Fibroblast of mammary gland (primary cell): ENCODE measurements at regions not wholly inside any gene's neighbourhood (a gene's known extent, or its start where the extent isn't known, plus 50 kb on each side); places are given as distances from the start of the nearest gene placed in this dataset.

Experiments used
- DNase-seq: peaks from one replicate; pipeline ENCODE4 v3.0.0-alpha.2; 2010; ENCODE audit warnings: low read depth
- H3K4me3 ChIP-seq: 2 replicates; pipeline ENCODE4 v1.5.1; 2011; ENCODE audit warnings: low read depth, mild to moderate bottlenecking, low read length, moderate library complexity; ENCODE audit not compliant: control insufficient read depth
- TF ChIP-seq, protein P1 (sequence below): conservative IDR thresholded peaks from 2 replicates; pipeline ENCODE4 v1.5.1; 2011; ENCODE audit warnings: low read depth, low read length, inconsistent platforms; ENCODE audit not compliant: control insufficient read depth, insufficient read depth

DNA sequence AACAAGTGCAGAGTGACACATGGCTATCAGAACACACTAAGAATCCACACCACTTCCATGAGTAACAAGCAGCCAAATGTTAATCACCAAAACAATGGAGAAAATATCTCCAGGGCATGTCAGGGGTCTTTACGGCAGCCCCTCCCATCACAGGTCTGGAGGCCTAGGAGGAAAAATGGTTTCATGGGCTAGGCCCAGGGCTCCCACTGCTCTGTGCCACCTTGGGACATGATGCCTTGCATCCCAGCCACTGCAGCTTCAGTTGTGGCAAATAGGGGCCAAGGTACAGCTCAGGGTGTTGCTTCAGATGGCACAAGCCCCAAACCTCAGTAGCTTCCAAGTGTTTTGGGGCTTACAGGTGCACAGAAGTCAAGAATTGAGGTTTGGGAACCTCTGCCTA is 66.6 kb downstream of the NEURL3 start:
- no peak overlapping the region for H3K4me3 ChIP-seq
- no peak for DNase-seq
- TF ChIP-seq, protein P1, sequence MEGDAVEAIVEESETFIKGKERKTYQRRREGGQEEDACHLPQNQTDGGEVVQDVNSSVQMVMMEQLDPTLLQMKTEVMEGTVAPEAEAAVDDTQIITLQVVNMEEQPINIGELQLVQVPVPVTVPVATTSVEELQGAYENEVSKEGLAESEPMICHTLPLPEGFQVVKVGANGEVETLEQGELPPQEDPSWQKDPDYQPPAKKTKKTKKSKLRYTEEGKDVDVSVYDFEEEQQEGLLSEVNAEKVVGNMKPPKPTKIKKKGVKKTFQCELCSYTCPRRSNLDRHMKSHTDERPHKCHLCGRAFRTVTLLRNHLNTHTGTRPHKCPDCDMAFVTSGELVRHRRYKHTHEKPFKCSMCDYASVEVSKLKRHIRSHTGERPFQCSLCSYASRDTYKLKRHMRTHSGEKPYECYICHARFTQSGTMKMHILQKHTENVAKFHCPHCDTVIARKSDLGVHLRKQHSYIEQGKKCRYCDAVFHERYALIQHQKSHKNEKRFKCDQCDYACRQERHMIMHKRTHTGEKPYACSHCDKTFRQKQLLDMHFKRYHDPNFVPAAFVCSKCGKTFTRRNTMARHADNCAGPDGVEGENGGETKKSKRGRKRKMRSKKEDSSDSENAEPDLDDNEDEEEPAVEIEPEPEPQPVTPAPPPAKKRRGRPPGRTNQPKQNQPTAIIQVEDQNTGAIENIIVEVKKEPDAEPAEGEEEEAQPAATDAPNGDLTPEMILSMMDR: no peak

DNA sequence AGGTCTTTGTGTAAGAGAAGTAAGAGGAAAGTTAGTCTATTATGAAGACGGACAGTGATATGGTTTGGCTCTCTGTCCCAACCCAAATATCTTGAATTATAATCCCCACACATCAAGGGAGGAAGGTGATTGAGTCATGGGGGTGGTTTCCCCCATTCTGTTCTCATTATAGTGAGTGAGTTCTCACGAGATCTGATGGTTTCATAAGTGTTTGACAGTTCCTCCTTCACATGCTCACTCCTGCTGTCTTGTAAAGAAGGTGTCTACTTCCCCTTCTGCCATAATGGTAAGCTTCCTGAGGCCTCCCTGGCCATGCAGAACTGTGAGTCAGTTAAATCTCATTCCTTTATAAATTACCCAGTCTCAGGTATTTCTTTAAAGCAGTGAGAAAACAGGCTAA is 67.6 kb downstream of the NEURL3 start:
- peak; percentile 2 for DNase-seq
- no peak overlapping the region for H3K4me3 ChIP-seq
- TF ChIP-seq, protein P1: no peak

DNA sequence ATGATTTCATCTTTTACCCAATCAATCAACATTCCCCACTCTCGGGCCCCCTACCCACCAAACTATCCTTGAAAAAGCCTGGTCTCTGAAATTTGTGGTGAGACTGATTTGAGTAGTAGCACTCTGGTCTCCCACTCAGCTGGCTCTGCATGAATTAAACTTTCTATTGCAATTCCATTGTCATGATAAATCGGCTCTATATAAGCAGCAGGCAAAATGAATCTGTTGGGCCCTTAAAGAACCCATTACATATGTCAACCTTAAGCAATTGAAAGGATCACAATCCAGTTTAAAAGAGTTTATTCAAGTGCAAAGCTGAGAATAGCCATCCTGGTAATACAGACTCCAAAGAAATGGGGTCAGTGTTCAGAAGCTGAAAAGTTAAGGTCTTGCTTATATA is 68.2 kb downstream of the NEURL3 start:
- TF ChIP-seq, protein P1: no peak
- DNase-seq: no peak

DNA sequence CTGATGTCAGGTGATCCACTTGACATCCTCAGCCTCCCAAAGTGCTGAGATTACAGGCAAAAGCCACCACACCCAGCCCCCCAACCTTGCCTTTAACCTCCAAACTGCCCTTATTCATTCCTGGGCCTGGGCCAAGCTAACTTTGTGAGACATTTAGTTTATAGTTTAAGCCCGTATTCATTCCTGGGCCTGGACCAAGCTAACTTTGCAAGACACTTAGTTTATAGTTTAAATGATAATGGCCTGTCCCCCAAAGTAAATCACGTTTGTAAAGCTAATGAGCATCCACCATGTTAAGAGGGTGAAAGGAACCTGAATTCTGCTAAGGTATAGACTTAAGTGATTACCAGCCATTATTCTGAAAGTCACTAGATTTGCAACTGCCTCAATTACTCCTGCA is 68.7 kb downstream of the NEURL3 start:
- no peak for DNase-seq
- H3K4me3 ChIP-seq: no peak overlapping the region
- TF ChIP-seq, protein P1: no peak

More for the DNA sequence above, 68.2 kb downstream of the NEURL3 start:
- H3K4me3 ChIP-seq: no peak overlapping the region

DNA sequence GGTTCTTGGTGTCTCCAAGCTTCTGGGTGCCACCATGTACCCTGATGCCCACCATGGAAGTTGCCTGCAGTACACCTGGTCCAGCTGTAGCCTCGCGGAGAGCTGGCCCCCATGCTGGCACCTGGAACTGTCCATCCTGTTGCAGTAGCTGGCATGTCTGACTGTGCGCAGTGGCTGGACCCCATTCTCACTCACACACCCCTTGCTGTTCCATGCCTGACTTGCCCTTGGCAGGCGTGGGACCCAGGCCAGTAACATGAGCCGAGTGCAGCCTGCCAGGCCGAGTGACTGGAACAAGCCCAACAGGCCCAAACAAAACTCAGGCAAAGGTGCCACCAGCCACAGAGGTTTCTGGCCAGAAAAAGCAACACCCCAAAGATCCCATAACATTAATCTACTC is 73.8 kb downstream of the NEURL3 start:
- DNase-seq: no peak
- TF ChIP-seq, protein P1: no peak
- H3K4me3 ChIP-seq: no peak overlapping the region

DNA sequence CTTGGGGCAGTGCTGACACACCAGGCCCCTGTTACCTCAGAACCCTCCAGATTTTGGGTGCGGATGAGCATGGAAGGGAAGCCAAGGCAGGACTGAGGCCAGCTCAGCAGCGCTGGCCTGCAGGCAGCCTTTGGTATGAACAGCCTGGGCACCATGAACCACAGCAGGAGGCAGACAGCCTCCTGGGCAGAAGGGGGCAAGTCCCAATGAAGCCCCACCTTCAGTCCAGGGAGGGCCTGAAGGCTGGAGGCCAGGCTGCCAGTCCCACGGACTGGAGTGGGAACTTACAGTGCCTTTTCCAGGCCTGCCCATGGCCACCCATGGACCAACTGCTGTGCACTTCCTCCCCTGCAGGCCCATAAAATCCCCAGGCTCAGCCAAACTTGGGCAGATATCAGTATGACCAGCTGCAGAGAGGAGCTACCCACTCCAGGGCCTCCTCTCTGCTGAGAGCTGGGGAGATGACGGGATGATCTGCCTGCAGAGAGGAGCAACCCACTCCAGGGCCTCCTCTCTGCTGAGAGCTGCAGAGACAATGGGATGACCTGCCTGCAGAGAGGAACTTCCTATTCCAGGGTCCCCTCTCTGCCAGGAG is 74.7 kb downstream of the NEURL3 start:
- no peak overlapping the region for H3K4me3 ChIP-seq
- TF ChIP-seq, protein P1: no peak
- no peak for DNase-seq

DNA sequence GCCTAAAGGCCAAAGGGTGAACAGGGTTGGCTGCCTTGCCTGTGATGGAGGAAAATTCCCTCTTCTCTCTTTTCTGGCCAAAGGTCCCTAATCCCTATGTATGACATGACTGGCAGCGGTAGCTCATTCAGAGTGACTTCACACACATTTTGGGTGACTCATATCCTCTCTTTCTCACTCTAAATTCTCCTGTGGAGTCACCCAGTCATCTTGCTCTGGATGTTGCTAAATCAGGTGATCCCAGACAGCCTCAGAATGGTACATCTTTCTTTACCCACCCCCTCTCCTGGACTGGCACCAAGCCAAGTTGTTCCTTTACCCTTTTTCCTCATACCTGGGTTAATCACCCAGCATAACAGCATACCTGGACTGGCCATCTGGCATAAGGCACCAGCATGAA is 77.2 kb downstream of the NEURL3 start:
- H3K4me3 ChIP-seq: no peak overlapping the region
- DNase-seq: peak; percentile 84
- TF ChIP-seq, protein P1: no peak
